Ammon's horn (tissue), 1 donor: ENCODE measurements at regions not wholly inside any gene's neighbourhood (a gene's known extent, or its start where the extent isn't known, plus 50 kb on each side); places are given as distances from the start of the nearest gene placed in this dataset.

Source experiments
- DNase-seq: peaks from one replicate; pipeline ENCODE4 v3.0.0-alpha.2; 2016; ENCODE audit warnings: low spot score

DNA sequence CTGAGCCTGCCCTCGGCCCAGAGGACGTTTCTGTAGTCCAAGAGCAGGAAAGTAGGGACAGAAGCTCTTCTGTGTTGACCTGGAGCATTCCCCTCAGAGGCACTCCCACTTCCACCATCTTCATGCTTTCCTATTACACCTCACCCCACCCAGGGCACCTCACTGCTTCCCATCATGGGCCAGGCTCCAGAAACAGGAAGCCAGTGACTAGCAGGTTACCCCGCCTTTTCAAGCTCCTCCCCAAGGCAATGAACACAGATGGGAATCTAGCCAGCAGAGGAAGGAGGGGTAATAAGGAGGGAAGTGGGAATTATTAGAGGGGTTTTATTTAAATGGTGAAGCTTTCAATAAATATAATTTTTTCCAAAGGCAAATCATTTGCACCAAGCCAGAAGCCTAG lies 308.8 kb upstream of the MGAT5 start:
- DNase-seq: no peak

DNA sequence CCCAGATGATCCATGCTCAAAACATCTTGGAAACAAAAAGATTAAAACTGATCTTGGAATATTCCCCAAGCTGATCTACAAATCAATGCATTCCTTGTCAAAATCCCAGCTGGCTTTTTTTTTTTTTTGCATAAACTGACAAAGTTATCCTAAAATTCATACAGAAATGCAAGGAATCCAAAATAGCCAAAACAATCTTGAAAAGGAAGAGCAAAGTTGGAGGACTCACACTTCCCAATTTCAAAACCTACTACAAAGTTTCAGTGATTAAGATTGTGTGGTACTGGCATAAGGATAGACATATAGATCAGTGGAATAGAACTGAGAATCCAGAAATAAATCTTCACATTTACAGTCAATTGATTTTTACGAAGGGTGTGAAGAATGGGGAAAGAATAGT lies 306.8 kb upstream of the MGAT5 start:
- no peak for DNase-seq

DNA sequence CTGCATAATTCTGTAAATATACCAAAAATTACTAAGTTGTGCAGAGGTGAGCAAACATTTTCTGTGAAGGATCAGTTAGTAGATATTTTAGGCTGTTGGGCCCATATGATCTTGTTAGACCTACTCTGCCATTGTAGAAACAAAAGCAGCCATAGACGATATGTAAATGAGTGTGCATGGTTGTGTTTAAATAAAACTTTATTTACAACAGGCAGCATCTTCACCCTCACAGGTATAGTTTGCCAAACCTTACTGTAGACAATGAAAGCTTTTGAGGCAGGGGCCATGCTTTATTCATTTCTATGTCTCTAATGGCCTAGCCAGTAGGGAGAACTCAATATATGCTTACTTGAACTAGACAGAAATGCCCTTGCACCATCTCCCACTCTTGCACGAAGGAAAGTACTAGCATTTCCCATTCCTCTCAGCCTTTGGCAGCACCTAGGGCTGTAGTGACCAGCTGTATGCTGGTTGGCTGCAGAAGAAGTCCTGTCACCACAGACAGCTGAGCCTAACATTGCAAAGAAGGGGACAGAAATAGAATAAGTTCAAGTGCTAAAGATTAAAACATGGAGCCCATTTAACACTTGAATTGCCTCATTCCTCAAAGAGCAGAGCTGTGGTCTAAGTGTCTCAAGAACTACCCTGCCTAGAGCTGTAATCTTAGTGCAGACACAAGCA lies 305.1 kb upstream of the MGAT5 start:
- DNase-seq: no peak

DNA sequence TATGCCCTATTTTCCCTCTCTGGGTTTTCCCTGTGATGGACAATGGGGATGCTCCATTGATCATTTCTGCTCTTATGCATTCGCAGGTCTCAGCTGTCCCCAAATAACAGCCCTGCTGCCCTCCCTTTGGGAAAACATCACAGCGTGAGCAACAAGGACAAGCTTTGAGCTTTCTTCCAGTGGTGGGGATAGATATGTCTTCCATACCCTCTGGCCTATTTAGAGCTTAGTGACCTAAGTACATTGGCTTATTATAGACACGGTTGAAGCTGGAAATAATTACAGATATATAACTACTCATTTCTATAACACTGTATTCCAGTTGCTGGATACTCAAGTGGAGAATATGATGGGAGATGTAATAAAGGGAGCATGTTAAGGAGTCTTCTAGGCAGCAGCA lies 304.3 kb upstream of the MGAT5 start:
- no peak for DNase-seq

DNA sequence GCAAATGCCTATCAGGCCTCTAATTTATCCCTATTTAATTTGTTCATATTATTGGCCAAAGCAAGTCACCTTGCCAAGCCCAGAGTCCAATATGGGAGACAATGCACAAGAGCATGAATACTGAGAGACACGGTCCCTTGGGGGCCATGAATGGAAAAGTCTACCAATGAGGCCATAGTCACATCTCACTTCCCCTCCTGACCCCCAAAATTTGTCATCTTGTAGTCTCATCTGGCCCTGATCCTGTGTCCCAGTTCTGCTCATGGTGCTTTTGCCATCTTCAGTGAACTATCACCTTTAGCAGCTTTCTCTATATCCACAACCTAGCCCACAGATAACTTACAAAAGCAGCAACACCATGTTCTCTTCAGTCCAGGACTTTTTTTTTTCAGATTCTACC lies 302.7 kb upstream of the MGAT5 start:
- DNase-seq: no peak

DNA sequence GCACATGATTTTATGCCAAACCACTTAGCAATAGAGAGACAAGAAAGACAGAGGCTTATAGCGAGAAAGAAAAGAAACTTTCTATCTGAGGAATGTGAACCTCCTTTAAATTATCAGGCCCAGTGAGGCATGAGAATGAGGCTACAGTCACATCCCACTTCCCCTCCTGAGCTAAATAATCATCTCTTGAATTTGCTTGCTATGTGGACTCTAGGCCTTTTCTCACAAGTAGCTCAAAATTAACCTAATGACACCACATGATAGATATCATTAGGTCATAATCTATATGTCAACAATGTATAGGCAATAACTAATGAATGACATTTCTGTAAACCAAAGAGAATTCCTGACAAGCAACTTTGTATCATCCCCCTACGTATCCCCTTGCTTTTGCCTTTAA lies 301.5 kb upstream of the MGAT5 start:
- DNase-seq: no peak

DNA sequence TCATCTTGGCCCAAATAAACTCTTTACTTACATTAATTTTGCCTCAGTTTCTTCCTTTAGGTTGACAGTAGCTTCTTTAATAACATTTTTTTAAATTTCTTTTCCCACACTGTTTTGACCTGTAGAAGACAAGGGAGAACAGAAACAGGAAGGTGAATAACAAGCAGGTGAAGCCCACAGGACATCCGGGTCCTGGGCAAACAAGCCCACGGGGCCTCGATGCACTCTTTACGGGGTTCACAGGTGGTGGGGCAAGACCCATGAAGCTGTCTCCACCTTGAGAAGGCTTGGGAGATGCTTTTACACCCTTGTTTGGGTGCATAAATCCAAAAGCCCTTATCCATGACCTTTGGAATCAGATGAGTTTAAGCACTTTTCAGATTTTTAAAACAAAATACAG lies 301.0 kb upstream of the MGAT5 start:
- DNase-seq: no peak

DNA sequence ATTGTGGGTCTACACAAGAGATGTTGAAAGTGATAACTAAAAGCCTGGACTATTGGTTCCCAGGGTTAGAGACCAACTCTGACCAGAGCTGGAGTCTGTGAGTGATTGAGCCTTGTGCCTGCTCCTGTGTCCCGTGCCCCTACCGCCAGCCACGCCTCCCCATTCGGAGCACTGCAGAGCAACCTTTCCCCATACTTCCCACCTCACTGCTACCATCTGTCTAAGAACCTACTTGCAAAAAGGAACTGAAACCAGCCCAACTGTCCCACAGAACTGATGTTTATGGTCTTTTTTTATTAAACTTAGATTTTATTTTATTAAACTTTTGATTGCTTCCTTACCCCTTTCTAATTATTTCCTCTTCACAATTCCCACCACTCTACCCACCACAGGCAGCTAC lies 300.3 kb upstream of the MGAT5 start:
- DNase-seq: peak; percentile 42

DNA sequence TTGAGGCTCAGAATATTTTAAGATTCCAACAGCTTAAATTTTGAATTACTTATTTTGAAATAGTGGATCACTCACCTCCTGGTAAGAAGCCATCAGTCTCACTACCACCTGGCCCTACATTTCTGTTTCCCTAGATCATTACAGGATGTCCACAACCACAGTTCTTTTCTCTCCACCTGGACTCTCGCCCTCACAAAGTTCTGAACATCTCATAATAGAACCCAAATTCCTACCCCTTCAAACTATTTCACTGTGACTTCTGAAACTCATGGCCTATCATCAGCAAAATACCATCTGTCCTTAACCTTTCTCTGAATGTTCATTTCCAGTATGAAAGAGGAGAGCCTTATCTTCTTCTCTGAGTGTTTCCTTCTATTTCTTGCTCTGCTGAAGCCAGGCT lies 299.2 kb upstream of the MGAT5 start:
- no peak for DNase-seq

DNA sequence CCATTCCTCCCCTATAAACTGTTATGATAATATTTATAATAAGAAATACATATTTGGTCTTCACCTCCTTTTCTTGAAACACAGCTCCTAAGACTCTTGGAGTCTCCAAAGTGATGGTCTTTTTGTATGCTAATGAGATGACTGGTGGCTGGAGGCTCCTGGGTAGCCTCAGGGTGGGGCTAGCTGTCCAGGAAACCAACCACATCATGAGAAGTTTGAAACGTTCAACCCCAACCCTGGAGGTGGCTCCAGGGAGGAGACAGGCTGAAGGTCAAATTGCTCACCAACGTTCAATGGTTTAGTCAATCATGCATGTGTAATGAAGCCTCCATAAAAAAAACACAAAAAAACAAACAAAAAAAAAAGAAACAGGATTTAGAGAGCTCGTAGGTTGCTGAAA lies 298.7 kb upstream of the MGAT5 start:
- no peak for DNase-seq

DNA sequence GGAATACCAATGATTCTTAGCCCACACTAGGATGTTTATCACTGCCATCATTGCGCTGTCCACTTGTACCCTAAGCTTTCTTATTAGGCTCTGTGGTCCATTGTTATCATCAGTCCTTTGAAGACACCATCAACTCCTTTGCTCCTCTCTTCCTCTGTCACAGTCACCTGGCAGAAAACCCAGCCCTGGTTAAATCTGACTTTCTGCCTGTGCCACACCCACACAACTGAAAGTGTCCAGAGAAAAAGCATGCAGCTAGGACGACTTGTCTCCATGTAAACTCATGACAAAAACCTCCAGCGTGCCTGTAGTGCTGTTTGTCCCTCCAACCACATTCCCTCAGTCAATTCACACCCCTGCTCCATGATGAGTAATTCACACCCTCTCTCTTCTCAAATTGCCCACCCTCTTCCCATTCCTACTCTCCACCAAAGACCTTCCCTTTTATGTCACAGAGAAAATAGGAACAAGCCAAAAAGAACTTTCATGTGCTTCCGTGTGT lies 297.4 kb upstream of the MGAT5 start:
- no peak for DNase-seq

DNA sequence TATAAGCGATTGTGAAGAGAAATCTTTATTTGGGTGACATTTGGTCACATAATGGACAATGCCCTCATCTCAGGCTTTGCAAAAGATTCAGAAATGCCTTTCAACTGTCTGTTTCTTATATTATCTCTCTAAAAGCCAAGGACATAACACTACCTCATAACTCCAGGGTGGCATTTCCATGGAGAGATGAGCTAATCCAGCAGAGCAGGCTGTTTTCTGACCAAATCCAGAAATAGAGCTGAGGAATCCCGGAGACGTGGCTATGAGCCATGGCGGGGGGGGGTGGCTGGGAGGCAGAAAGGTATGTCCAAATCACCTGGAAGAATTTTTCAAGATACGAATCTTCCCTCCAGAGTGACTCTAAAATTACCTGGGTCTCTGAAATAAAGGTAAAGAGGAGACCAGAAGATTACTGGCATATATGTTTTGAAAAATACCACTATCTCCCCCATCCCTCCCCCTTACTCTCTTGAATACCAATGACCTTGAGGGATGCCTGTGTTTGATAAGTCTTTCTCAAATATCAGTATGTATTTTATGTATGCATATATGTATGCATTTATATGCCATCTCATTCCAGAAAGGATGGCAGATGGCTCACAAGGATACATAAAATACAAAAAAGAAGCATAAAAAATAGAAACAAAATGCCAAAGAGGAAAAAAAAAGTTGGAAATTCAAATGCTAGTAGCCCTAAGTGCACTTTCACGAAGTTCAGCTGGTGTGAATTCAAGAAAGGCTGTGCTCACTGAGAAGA lies 296.0 kb upstream of the MGAT5 start:
- DNase-seq: no peak

DNA sequence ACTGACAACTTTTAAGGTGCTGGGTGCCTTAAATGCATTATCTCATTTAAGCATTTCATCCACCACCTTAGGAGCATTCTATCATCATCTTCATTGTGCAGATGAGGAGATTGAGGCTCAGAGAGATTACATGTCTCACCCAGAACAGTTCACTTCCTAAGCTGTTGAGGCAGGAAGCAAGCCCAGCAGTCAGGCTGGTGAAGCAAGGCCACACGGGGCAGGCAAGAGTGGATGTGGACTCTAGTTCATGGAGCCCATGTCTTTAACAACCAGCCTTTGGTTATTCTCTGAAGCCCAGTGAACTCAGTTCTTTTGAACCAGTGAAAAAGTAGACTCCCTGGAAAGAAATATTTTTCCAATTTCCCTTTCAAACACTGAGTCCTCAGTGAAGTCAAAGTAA lies 294.8 kb upstream of the MGAT5 start:
- no peak for DNase-seq

DNA sequence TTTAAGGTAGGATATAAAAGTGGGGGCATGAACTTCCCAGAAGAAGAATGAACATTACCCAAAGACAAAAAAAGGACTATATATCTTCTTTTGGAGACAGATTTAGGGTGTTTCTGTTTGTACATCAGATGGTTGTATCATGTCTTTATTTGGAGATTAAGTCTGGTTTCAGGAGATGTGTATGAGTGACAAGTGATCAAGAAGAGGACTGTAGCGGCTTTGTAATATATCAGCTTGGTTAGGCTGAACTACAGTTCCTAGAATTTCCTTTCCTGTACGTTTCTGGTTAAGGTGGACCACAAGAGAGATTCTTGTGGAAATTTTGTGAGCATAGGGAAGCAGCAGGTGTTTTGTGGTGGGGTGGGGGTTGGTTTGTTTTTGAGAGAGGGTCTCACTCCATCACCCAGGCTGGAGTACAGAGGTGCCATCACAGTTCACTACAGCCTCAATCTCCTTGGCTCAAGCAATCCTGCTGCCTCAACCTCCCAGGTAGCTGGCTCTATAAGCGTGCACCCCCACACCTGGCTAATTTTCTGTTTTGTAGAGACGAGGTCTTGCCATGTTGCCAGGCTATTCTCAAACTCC lies 287.1 kb upstream of the MGAT5 start:
- no peak for DNase-seq

DNA sequence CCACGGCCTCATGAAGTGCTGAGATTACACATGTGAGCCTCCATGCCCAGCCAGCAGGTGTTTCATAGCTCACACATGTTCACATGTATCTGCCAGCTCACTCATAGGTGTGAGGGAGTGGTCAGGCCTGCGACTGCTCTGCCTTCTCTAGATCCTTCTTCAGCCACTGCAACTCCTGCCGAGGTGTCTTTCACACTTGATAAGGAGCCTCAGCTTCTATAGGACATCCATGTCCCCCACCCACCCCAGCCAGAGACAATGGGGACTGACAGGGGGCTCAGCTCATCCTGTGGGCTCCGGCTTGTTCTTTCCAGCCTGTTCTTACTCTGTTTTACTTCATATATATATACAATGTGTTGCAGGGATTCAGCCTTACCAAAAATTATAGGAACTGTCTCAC lies 286.5 kb upstream of the MGAT5 start:
- no peak for DNase-seq

DNA sequence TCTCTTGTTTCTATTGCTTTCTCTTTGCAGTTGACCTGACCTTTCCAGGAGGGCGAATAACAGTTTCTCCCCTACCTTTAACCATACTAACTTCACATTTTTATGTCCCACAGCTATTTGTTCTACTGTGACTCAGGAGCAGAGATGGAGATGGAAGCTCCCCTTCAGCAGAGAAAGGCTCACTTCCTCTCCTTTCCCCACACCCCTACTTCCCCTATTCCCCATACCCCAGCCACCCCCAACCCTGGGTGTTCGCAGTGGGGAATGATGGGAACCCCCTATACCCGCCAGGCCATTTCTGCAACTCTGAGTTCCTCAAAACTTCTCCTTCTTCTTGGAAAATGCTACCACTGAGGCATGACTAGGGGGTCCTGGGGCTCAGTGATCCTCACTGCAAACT lies 285.4 kb upstream of the MGAT5 start:
- DNase-seq: peak; percentile 22

DNA sequence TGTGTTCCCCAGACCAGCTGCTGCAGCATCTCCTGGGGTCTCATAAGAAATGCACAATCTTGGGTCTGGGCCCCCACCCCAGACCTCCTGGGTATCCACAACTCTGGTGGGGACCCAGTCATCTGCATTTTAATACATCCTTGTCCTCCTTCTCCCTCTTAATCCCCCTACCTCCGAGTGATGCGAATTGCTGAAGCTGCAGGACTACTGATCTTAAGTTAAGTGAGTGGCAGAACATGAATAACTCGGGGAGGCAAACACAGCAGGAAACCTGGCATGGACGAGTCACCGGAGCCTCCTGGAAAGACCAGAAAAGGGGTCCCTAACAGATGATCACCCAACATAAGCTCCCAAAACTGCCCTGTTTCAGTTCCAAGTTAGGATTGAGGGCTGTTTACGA lies 283.2 kb upstream of the MGAT5 start:
- DNase-seq: no peak

DNA sequence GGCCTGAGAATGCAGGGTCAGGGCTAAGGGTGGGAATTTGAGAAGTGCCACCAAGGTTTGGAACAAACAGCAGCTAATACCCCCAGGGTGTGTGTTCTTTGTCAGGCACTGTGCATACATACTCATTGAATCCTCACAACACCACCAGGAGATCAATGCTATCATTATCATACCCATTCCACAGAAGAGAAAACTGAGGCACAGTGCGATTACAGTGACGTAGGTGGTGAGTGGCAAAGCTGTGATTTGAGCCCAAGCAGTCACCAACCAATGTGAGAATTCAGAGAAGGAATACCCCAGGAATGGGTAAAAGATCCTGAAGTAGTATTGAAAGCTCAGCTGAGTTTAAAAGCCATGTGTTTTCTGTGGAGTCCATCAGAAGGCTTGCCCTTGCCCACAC lies 281.6 kb upstream of the MGAT5 start:
- no peak for DNase-seq

DNA sequence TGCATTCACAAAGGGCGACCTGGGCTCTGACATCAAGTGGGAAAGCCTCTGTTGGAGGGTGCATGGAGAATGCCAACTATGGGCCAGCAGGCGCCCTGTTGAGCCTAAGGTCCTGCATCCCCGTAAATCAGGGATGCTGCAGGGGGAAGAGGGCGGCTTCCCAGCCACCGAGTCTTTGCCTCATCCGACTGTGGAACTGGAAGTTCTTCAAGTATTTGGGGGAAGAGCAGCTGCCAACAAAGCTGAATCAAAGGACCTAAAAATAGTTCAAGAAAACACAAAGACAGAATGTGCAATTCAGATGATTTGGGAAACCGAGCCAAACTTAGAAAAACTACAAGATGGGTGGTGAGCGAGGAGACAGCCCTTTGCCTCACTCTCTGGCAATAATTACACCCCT lies 281.1 kb upstream of the MGAT5 start:
- DNase-seq: peak; percentile 64

DNA sequence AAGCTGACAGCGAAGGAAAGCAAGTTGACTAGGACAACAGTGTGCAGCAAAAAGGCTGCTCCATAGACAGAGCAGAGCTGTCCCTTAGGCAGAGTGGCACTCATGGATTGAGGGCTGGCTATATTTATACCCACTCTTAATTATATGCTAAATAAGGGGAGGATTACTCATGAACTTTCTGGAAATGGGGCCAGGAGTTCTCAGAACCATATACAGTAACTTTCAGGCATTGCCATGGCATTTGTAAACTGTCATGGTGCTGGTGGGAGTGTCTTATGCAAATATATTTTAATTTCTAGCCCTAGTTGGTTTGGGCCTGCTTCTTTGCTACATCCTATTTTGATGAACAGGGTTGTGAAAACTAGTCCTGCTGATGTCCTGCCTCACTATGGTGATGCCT lies 279.5 kb upstream of the MGAT5 start:
- DNase-seq: no peak

DNA sequence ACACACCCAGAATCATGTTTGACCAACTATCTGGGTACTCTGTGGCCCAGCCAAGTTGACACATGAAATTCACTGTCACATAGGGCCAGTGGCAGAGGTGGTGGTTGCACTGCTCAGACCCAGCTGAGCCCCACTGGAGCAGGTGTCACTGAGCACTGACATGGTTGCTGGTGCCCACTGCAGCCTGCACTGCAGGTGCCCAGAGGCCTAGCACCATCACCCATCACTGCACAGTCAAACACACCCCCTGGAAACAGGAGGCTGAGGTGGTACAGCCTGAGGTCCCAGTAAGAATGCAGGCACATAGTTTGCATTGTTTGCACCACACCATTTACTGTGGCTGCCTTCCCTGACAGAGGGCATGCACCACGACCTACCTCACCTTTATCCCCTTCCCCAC lies 278.7 kb upstream of the MGAT5 start:
- no peak for DNase-seq

DNA sequence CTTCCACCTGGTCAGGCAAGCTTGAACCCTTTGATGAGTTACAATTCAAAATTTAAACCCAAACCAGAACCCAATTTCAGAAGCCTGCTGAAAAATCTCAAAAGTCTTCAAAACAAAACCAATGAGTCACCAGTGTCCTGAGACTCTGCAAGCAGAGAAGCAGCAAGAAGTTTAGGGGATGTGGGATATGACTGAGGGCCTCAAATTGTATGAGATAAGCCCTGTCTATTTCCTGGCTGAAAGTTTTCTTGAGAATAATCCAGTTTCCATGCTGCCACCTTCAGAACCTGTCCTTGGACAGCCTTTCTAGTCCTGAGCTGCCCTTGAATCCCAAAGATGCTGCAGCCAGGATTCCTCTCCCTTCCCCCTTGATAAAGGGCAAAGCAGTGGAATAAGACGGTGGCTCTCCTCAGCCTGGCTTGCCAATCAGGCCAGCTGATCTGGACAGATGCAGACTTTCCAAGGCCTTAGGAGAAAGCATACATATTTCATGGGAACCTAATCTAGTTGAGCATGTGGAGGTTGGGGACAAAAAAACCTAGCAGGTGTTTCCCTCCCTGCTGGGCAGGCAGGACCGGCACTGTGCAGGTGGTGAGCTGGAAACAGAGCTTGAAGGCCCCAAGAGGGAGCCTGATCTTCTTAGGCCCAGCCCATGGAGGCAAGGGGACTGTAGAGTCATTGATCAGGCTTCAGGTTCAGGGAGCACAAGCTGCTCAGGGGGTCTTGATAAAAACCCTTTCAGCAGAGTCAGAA lies 278.0 kb upstream of the MGAT5 start:
- DNase-seq: no peak

DNA sequence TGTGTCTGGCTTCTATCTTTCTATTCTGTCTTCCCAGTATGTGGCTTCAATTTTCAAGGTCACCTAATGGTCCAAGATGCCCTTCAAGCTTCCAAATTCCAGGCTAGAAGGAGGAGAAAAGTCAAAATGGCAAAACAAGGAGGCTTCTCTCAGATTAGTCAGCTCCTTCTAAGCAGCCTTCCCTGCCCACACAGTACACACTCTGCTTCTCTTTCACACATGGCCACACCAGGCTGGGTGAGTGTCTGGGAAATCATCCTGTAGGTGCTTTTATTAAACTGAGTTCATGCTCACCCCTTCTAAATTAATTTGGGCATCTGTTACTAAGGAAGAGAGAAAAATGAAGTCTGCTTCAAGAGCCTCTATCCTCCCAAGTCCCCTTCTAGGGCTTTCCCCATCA lies 277.2 kb upstream of the MGAT5 start:
- DNase-seq: no peak
